ENCODE measurements at regions not wholly inside any gene's neighbourhood (a gene's known extent, or its start where the extent isn't known, plus 50 kb on each side); places are given as distances from the start of the nearest gene placed in this dataset.

DNA sequence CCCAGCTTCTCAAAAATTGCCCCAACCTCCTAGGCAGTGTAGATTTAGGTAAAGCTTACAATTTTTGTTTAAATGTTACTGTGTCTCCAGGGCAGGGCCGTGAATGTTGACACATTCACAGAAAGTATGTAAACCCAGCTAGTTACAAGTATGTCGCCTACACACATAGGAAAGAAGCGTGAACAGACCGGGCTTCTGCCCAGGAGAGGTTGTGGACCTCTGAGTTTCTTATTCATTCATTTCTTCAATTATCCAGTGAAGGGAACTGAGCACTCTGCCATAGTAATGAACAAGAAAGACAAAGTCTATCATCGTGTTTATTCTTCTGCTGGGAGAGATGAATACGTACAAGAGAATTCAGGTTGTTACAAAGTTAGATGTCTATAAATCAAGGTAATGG lies 93.2 kb downstream of the TRIML1 start:
- TF ChIP-seq, protein P1, sequence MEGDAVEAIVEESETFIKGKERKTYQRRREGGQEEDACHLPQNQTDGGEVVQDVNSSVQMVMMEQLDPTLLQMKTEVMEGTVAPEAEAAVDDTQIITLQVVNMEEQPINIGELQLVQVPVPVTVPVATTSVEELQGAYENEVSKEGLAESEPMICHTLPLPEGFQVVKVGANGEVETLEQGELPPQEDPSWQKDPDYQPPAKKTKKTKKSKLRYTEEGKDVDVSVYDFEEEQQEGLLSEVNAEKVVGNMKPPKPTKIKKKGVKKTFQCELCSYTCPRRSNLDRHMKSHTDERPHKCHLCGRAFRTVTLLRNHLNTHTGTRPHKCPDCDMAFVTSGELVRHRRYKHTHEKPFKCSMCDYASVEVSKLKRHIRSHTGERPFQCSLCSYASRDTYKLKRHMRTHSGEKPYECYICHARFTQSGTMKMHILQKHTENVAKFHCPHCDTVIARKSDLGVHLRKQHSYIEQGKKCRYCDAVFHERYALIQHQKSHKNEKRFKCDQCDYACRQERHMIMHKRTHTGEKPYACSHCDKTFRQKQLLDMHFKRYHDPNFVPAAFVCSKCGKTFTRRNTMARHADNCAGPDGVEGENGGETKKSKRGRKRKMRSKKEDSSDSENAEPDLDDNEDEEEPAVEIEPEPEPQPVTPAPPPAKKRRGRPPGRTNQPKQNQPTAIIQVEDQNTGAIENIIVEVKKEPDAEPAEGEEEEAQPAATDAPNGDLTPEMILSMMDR (IDR thresholded peaks at IDR 0.05) = no peak
- no peak for ATAC-seq (ENCODE audit: poor library complexity)
- Histone ChIP-seq H3K4me3 (ENCODE audit: low read length) (no peak overlapping the region), H3K4me1 (ENCODE audit: insufficient read depth, low read length) (no peaks in the 10 kb centered on the region), H3K9me3 (ENCODE audit: control insufficient read depth in 1 of 2, insufficient read depth in 1 of 2, low read length in 2 of 2) (peaks cover 0 to 14% of the 10 kb centered on the region in 2 experiments), H3K27ac (ENCODE audit: low read depth in 1 of 2, low read length in 2 of 2) (no peak overlapping the region), H3K27me3 (ENCODE audit: control insufficient read depth in 1 of 2, insufficient read depth in 2 of 2, low read length in 2 of 2) (no peaks in the 10 kb centered on the region), H3K36me3 (ENCODE audit: insufficient read depth, low read length) (no peaks in the 10 kb centered on the region)
- POLR2A ChIA-PET = no interaction called here
- DNase-seq = no peak
- no peaks in the 10 kb centered on the region for H3K36me3 Mint-ChIP-seq (ENCODE audit: low read depth)
- no peak overlapping the region for H3K27ac Mint-ChIP-seq
- intact Hi-C loops (cut with DNase I, micrococcal nuclease) = no loop called here
- CTCF ChIA-PET = no interaction called here
- peaks cover 8% of the 10 kb centered on the region for H3K9me3 Mint-ChIP-seq
- no peak overlapping the region for H3K4me3 Mint-ChIP-seq
- no peaks in the 10 kb centered on the region for H3K4me1 Mint-ChIP-seq (ENCODE audit: low read depth)
- H3K27me3 Mint-ChIP-seq = no peaks in the 10 kb centered on the region

DNA sequence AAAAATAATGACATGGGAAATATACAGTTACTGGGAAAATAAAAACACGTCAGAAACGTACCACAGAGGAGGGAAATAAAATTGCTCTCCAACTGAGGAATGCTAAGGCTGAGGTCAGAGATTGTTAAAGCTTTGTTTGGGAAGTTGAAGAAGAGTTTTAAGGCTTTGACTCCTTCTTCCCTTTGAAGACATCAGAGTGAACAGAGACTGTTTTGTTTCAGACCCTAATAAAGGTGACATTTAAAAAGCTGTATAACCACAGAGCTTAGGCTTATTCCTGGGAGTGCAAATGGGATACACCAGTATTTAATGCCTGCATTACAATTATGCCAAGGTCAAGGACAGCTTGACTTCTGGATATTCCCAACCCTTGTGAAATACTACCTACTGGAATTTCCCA lies 102.8 kb downstream of the TRIML1 start:
- Histone ChIP-seq H3K27me3 (ENCODE audit: control insufficient read depth in 1 of 2, insufficient read depth in 2 of 2, low read length in 2 of 2) (no peaks in the 10 kb centered on the region), H3K9me3 (ENCODE audit: control insufficient read depth in 1 of 2, insufficient read depth in 1 of 2, low read length in 2 of 2) (peaks cover 0 to 36% of the 10 kb centered on the region in 2 experiments), H3K27ac (ENCODE audit: low read depth in 1 of 2, low read length in 2 of 2) (no peak overlapping the region), H3K4me1 (ENCODE audit: insufficient read depth, low read length) (no peaks in the 10 kb centered on the region), H3K36me3 (ENCODE audit: insufficient read depth, low read length) (no peaks in the 10 kb centered on the region), H3K4me3 (ENCODE audit: low read length) (no peak overlapping the region)
- Mint-ChIP-seq H3K36me3 (ENCODE audit: low read depth) (no peaks in the 10 kb centered on the region), H3K4me1 (ENCODE audit: low read depth) (no peaks in the 10 kb centered on the region), H3K9me3 (peaks cover 5% of the 10 kb centered on the region), H3K4me3 (no peak overlapping the region), H3K27ac (no peak overlapping the region), H3K27me3 (no peaks in the 10 kb centered on the region)
- no peak for DNase-seq
- POLR2A ChIA-PET = no interaction called here
- intact Hi-C loops (cut with DNase I, micrococcal nuclease) = no loop called here
- TF ChIP-seq, protein P1 (IDR thresholded peaks at IDR 0.05) = no peak
- no peak for ATAC-seq (ENCODE audit: poor library complexity)
- CTCF ChIA-PET = no interaction called here

DNA sequence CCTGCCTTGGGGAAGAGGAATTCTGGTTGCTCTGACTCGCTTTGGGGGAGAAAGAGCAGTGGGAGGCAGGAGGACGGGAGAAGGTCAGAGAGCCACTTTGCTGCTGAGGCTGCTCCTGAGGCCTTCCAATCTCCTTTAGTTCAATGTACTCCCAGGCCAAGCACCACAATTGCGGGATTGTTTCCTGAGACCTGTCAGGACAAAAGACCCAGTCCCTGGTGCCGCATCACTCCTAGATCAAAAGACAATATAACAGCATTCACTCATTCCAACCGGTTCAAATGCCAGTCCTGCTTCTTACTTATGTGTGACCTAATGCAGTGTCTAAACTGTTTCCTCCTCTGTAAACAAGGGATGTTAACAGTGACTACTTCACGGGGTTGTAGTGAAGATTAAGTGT lies 106.4 kb downstream of the TRIML1 start:
- Histone ChIP-seq H3K27ac (ENCODE audit: low read depth in 1 of 2, low read length in 2 of 2) (no peak overlapping the region), H3K9me3 (ENCODE audit: control insufficient read depth in 1 of 2, insufficient read depth in 1 of 2, low read length in 2 of 2) (peaks cover 0 to 23% of the 10 kb centered on the region in 2 experiments), H3K27me3 (ENCODE audit: control insufficient read depth in 1 of 2, insufficient read depth in 2 of 2, low read length in 2 of 2) (no peaks in the 10 kb centered on the region), H3K4me3 (ENCODE audit: low read length) (no peak overlapping the region), H3K4me1 (ENCODE audit: insufficient read depth, low read length) (no peaks in the 10 kb centered on the region), H3K36me3 (ENCODE audit: insufficient read depth, low read length) (no peaks in the 10 kb centered on the region)
- DNase-seq = no peak
- H3K4me1 Mint-ChIP-seq (ENCODE audit: low read depth) = no peaks in the 10 kb centered on the region
- TF ChIP-seq, protein P1 (IDR thresholded peaks at IDR 0.05) = no peak
- no peaks in the 10 kb centered on the region for H3K27me3 Mint-ChIP-seq
- no peak for ATAC-seq (ENCODE audit: poor library complexity)
- intact Hi-C loops (cut with DNase I, micrococcal nuclease) = no loop called here
- no peaks in the 10 kb centered on the region for H3K36me3 Mint-ChIP-seq (ENCODE audit: low read depth)
- CTCF ChIA-PET = no interaction called here
- H3K27ac Mint-ChIP-seq = no peak overlapping the region
- POLR2A ChIA-PET = no interaction called here
- peaks cover 8% of the 10 kb centered on the region for H3K9me3 Mint-ChIP-seq
- no peak overlapping the region for H3K4me3 Mint-ChIP-seq

Data from CD4-positive, alpha-beta T cell (primary cell).